IMR-90 (cell line): ENCODE measurements at regions not wholly inside any gene's neighbourhood (a gene's known extent, or its start where the extent isn't known, plus 50 kb on each side); places are given as distances from the start of the nearest gene placed in this dataset.

Experiments used
- ATAC-seq: fragments of 200-7000 bp; cut with Tn5 transposase; 2 replicates; pipeline ENCODE4 v1.9.1; 2020; ENCODE audit warnings: low read depth, mild to moderate bottlenecking, moderate library complexity
- BruUV-seq: library from RNA; stranded (reverse); fragments of 400-500 nt; replicated peaks from 2 replicates; lab custom pipeline; 2021; lab: Mats Ljungman, UMichigan
- CTCF ChIA-PET: fragments of 300-600 bp; formaldehyde crosslinking; extraction: SDS; loops from one replicate; lab custom pipeline; 2021; ENCODE audit warnings: antibody characterized with exemption; lab: Yijun Ruan, JAX
- POLR2A ChIA-PET: fragments of 300-600 bp; sonication (Branson Sonifier 250); formaldehyde crosslinking; loops from one replicate; lab custom pipeline; 2022; ENCODE audit warnings: antibody characterized with exemption; ENCODE audit not compliant: unreplicated experiment; lab: Charles Lee
- DNase-seq: peaks from one replicate; pipeline ENCODE4 v3.0.0; 2013
- H2AFZ ChIP-seq: replicated peaks from 2 replicates; pipeline ENCODE3; 2013; ENCODE audit warnings: low read length, mild to moderate bottlenecking; ENCODE audit not compliant: poor library complexity
- H2AK5ac ChIP-seq: 2 replicates; pipeline ENCODE4 v1.6.1; 2013; ENCODE audit warnings: low read depth, low read length, inconsistent platforms
- H2AK9ac ChIP-seq: replicated peaks from 2 replicates; pipeline ENCODE3; 2013; ENCODE audit warnings: mild to moderate bottlenecking, low read depth, low read length, moderate library complexity; ENCODE audit not compliant: poor library complexity
- H2BK120ac ChIP-seq: 2 replicates; pipeline ENCODE4 v1.6.1; 2013; ENCODE audit warnings: low read depth, low read length, inconsistent platforms
- H2BK15ac ChIP-seq: 3 replicates; pipeline ENCODE4 v1.6.1; 2013; ENCODE audit warnings: low read depth, low read length, inconsistent platforms
- H2BK20ac ChIP-seq: 2 replicates; pipeline ENCODE4 v1.6.1; 2013; ENCODE audit warnings: low read depth, mild to moderate bottlenecking, inconsistent platforms, low read length, moderate library complexity
- H2BK5ac ChIP-seq: 2 replicates; pipeline ENCODE4 v1.6.1; 2013; ENCODE audit warnings: mild to moderate bottlenecking, low read depth, low read length, inconsistent platforms; ENCODE audit not compliant: poor library complexity, severe bottlenecking
- H3K14ac ChIP-seq: replicated peaks from 2 replicates; pipeline ENCODE4 v1.6.1; 2013; ENCODE audit warnings: low read depth, low read length, inconsistent platforms
- H3K18ac ChIP-seq: 2 replicates; pipeline ENCODE4 v1.6.1; 2013; ENCODE audit warnings: low read depth, low read length, control low read depth
- H3K23ac ChIP-seq: 2 replicates; pipeline ENCODE4 v1.6.1; 2013; ENCODE audit warnings: low read depth, low read length, inconsistent platforms
- H3K27ac ChIP-seq: 2 replicates; pipeline ENCODE4 v1.5.1; 2013; ENCODE audit warnings: mild to moderate bottlenecking, control low read depth, low read length; ENCODE audit not compliant: insufficient read depth
- H3K27me3 ChIP-seq: 2 replicates; pipeline ENCODE4 v1.6.1; 2013; ENCODE audit warnings: low read length; ENCODE audit not compliant: control insufficient read depth, insufficient read depth
- H3K36me3 ChIP-seq: 2 replicates; pipeline ENCODE4 v1.6.1; 2013; ENCODE audit warnings: low read length, mixed read lengths; ENCODE audit not compliant: control insufficient read depth, insufficient read depth
- H3K4ac ChIP-seq: 2 replicates; pipeline ENCODE4 v1.6.1; 2013; ENCODE audit warnings: low read depth, low read length, inconsistent platforms
- H3K4me1 ChIP-seq: 2 replicates; pipeline ENCODE4 v1.6.1; 2013; ENCODE audit warnings: low read length, mixed read lengths; ENCODE audit not compliant: control insufficient read depth, insufficient read depth
- H3K4me2 ChIP-seq: 2 replicates; pipeline ENCODE4 v1.6.1; 2013; ENCODE audit warnings: low read depth, mild to moderate bottlenecking, control low read depth, low read length, moderate library complexity
- H3K4me3 ChIP-seq: 2 replicates; pipeline ENCODE4 v1.5.1; 2013; ENCODE audit warnings: low read depth, mild to moderate bottlenecking, control low read depth, low read length, moderate library complexity; ENCODE audit not compliant: insufficient read depth
- H3K56ac ChIP-seq: 2 replicates; pipeline ENCODE4 v1.6.1; 2013; ENCODE audit warnings: low read length, inconsistent platforms; ENCODE audit not compliant: insufficient read depth; ENCODE audit errors: extremely low read depth
- H3K79me1 ChIP-seq, 2 experiments: 2 replicates each; pipeline ENCODE4 v1.6.1; 2013; ENCODE audit warnings: low read length in 2 of 2, inconsistent platforms in 1 of 2, low read depth in 1 of 2
- H3K9ac ChIP-seq: 2 replicates; pipeline ENCODE4 v1.6.1; 2013; ENCODE audit warnings: low read depth, low read length, control low read depth
- H3K9me1 ChIP-seq: 2 replicates; pipeline ENCODE4 v1.6.1; 2013; ENCODE audit warnings: low read length, inconsistent platforms; ENCODE audit not compliant: insufficient read depth
- H3K9me3 ChIP-seq: 2 replicates; pipeline ENCODE4 v1.6.1; 2013; ENCODE audit warnings: low read length; ENCODE audit not compliant: control insufficient read depth, insufficient read depth
- H4K20me1 ChIP-seq: 2 replicates; pipeline ENCODE4 v1.6.1; 2013; ENCODE audit warnings: low read length, inconsistent platforms; ENCODE audit not compliant: insufficient read depth
- H4K5ac ChIP-seq: 2 replicates; pipeline ENCODE4 v1.6.1; 2013; ENCODE audit warnings: mild to moderate bottlenecking, low read depth, low read length, control low read depth
- H4K8ac ChIP-seq, 2 experiments: 2 replicates each; pipeline ENCODE4 v1.6.1; 2013; ENCODE audit warnings: low read depth in 2 of 2, low read length in 2 of 2, control low read depth in 1 of 2, inconsistent platforms in 1 of 2
- H4K91ac ChIP-seq: 2 replicates; pipeline ENCODE4 v1.6.1; 2013; ENCODE audit warnings: low read depth, low read length, inconsistent platforms; ENCODE audit not compliant: insufficient read depth
- CEBPB ChIP-seq: IDR thresholded peaks from 2 replicates; pipeline ENCODE4 v1.6.1; 2012; ENCODE audit warnings: low read depth, low read length, improper control_type of control experiment
- MAFK ChIP-seq: IDR thresholded peaks from 2 replicates; pipeline ENCODE4 v1.6.1; 2012; ENCODE audit warnings: low read depth, low read length, improper control_type of control experiment
- MAZ ChIP-seq: IDR thresholded peaks from 2 replicates; pipeline ENCODE4 v1.6.1; 2012; ENCODE audit warnings: low read depth, mild to moderate bottlenecking, low read length, improper control_type of control experiment, moderate library complexity, borderline replicate concordance
- MXI1 ChIP-seq: IDR thresholded peaks from 2 replicates; pipeline ENCODE4 v1.6.1; 2012; ENCODE audit warnings: low read depth, mild to moderate bottlenecking, low read length, moderate library complexity, borderline replicate concordance
- NFE2L2 ChIP-seq: fragments of 150-350 bp; IDR thresholded peaks from 2 replicates; pipeline ENCODE4 v1.6.1; 2016; ENCODE audit warnings: low read depth, mild to moderate bottlenecking, low read length
- POLR2A ChIP-seq: IDR thresholded peaks from 2 replicates; pipeline ENCODE4 v1.6.1; 2012; ENCODE audit warnings: mild to moderate bottlenecking, low read depth, low read length
- RFX5 ChIP-seq: IDR thresholded peaks from 2 replicates; pipeline ENCODE4 v1.8.0; 2012; ENCODE audit warnings: low read depth, mild to moderate bottlenecking, low read length, moderate library complexity
- USF2 ChIP-seq: fragments of 150-350 bp; IDR thresholded peaks from 2 replicates; pipeline ENCODE4 v1.6.1; 2017; ENCODE audit warnings: mild to moderate bottlenecking, antibody characterized with exemption, low read length, low read depth
- WGBS, 2 experiments: methylation state at CpG; one replicate each; pipeline versions ENCODE4 v1.1.5 to v1.1.7; 2013; ENCODE audit warnings: missing lambda C conversion rate in 2 of 2; ENCODE audit not compliant: insufficient read length in 1 of 2; ENCODE audit errors: extremely low coverage in 2 of 2; 5-methylcytosine and 5-hydroxymethylcytosine counted together
- dilution Hi-C: fragments of 300-500 bp; cut with HindIII; formaldehyde crosslinking; loops from one replicate; pipeline ENCODE4 v1.14.3; 2018; ENCODE audit warnings: low sequenced_read_pairs; ENCODE audit not compliant: unreplicated experiment
- in situ Hi-C: fragments of 300-500 bp; cut with MboI; formaldehyde crosslinking; loops from 3 replicates; pipeline ENCODE4 v1.14.3; 2019; ENCODE audit warnings: low sequenced_read_pairs, inconsistent platforms, mixed read lengths
- intact Hi-C: fragments of 100-400 bp; cut with micrococcal nuclease; formaldehyde crosslinking; loops from 2 replicates; pipeline ENCODE4 v1.10.0; 2022

GRCh38 chr2:172204309-172204708 is 101.6 kb upstream of the DLX2 start:
- H4K5ac ChIP-seq, result no peak overlapping the region
- CTCF ChIA-PET, result interaction anchor here (0.6 kb wide), 1 partner anchor 74 kb away, joined by 3 read pairs; no protein-coding TSS in a partner anchor
- H3K4ac ChIP-seq, result no peak overlapping the region
- H3K4me1 ChIP-seq, result peaks cover 14% of the 10 kb centered on the region
- peak overlapping the region in 1 of 2 experiments; percentile 5; a peak in 1 of 4 replicates for H4K8ac ChIP-seq
- H3K14ac ChIP-seq, result 0 out of 2 replicates have a peak overlapping the region, but pooled peaks have one; percentile 31
- H2BK15ac ChIP-seq, result 0 out of 3 replicates have a peak overlapping the region, but pooled peaks have one; percentile 43
- in situ Hi-C loops, result no loop called here
- H3K9me1 ChIP-seq, result peaks cover 10% of the 10 kb centered on the region
- H4K91ac ChIP-seq, result no peak overlapping the region
- H2AK9ac ChIP-seq, result no peak overlapping the region
- H3K36me3 ChIP-seq, result no peaks in the 10 kb centered on the region
- WGBS, 2 experiments, result 62% methylated on average over 7 of the region's 7 CpGs; no CpG with 5 or more reads in 1 of the 2 experiments
- no peaks in the 10 kb centered on the region for H3K79me1 ChIP-seq
- no peak overlapping the region for H3K56ac ChIP-seq
- no peak overlapping the region for H3K4me2 ChIP-seq
- H2AK5ac ChIP-seq, result no peak overlapping the region; the same call in 1 of the 2 replicates
- no peak overlapping the region for H2BK5ac ChIP-seq
- POLR2A ChIA-PET, result no interaction called here
- peak overlapping the region; percentile 40 for H2AFZ ChIP-seq
- H3K9ac ChIP-seq, result no peak overlapping the region
- peak; percentile 39 for DNase-seq
- intact Hi-C loops, result no loop called here
- no peaks in the 10 kb centered on the region for H4K20me1 ChIP-seq
- dilution Hi-C loops, result no loop called here
- H3K23ac ChIP-seq, result no peak overlapping the region
- H3K4me3 ChIP-seq, result no peak overlapping the region
- no TSS peak for BruUV-seq
- TF ChIP-seq MAZ, result no peak
- TF ChIP-seq NFE2L2, result no peak
- no peak for TF ChIP-seq MAFK
- no peak for TF ChIP-seq POLR2A
- no peak for TF ChIP-seq MXI1
- peak; percentile 87 for TF ChIP-seq CEBPB
- no peak for TF ChIP-seq RFX5
- no peak for TF ChIP-seq USF2
- no peak overlapping the region; the same call in 1 of the 2 replicates for H2BK120ac ChIP-seq
- no peak for ATAC-seq
- H3K27me3 ChIP-seq, result no peaks in the 10 kb centered on the region
- no peak overlapping the region for H3K27ac ChIP-seq
- H3K18ac ChIP-seq, result no peak overlapping the region
- H2BK20ac ChIP-seq, result no peak overlapping the region
- peaks cover 3% of the 10 kb centered on the region for H3K9me3 ChIP-seq
